ENCODE measurements at regions not wholly inside any gene's neighbourhood (a gene's known extent, or its start where the extent isn't known, plus 50 kb on each side); places are given as distances from the start of the nearest gene placed in this dataset.

DNA sequence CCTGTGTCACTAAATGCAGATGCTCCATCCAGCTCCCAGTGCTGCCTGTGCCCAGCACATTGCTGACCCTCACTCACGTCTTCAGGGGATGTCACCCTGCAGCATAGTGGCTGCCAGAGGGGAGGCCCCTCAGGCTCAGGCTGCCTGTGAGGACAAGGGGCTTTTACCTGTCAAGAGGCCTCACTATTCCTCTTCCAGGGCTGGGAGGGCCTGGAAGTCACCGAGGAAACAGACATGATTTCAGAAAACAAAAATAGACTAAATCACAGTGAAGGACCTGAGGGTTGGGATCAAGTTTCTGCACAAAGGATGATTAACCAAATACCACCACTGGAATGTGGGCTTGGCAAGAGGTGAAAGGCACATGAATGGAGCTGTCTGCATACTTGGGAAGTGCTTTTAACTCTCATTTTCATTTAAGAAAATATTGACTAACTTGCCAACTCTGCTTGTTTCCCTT is 1202.3 kb downstream of the BCL11B start:
- Histone ChIP-seq H3F3A (ENCODE audit: insufficient read depth, low read length, poor library complexity, severe bottlenecking) (no peaks in the 10 kb centered on the region), H3K79me2 (replicated peaks; ENCODE audit: insufficient read depth, low read length) (no peaks in the 10 kb centered on the region), H3K9ac (ENCODE audit: low read length) (no peak overlapping the region), H3K9me3 (ENCODE audit: low read length) (no peaks in the 10 kb centered on the region), H4K20me1 (ENCODE audit: insufficient read depth) (no peaks in the 10 kb centered on the region), H2AFZ (ENCODE audit: low read depth, low read length) (no peak overlapping the region), H3K36me3 (ENCODE audit: insufficient read depth, low read length) (no peaks in the 10 kb centered on the region), H3K4me2 (ENCODE audit: low read length) (no peak overlapping the region), H3K4me3 (ENCODE audit: low read length) (no peak overlapping the region), H3K27ac (ENCODE audit: low read length) (no peak overlapping the region), H3K27me3 (ENCODE audit: insufficient read depth, low read depth, low read length) (no peaks in the 10 kb centered on the region), H3K9me2 (ENCODE audit: insufficient read depth, low read length) (no peaks in the 10 kb centered on the region)
- TF ChIP-seq SMC3 (conservative IDR thresholded peaks at IDR 0.05; ENCODE audit: poor library complexity) = no peak
- TF ChIP-seq, protein P1, sequence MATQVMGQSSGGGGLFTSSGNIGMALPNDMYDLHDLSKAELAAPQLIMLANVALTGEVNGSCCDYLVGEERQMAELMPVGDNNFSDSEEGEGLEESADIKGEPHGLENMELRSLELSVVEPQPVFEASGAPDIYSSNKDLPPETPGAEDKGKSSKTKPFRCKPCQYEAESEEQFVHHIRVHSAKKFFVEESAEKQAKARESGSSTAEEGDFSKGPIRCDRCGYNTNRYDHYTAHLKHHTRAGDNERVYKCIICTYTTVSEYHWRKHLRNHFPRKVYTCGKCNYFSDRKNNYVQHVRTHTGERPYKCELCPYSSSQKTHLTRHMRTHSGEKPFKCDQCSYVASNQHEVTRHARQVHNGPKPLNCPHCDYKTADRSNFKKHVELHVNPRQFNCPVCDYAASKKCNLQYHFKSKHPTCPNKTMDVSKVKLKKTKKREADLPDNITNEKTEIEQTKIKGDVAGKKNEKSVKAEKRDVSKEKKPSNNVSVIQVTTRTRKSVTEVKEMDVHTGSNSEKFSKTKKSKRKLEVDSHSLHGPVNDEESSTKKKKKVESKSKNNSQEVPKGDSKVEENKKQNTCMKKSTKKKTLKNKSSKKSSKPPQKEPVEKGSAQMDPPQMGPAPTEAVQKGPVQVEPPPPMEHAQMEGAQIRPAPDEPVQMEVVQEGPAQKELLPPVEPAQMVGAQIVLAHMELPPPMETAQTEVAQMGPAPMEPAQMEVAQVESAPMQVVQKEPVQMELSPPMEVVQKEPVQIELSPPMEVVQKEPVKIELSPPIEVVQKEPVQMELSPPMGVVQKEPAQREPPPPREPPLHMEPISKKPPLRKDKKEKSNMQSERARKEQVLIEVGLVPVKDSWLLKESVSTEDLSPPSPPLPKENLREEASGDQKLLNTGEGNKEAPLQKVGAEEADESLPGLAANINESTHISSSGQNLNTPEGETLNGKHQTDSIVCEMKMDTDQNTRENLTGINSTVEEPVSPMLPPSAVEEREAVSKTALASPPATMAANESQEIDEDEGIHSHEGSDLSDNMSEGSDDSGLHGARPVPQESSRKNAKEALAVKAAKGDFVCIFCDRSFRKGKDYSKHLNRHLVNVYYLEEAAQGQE (IDR thresholded peaks at IDR 0.05; ENCODE audit: borderline replicate concordance) = no peak
- TF ChIP-seq RAD21 (conservative IDR thresholded peaks at IDR 0.05) = no peak
- no peak for TF ChIP-seq EZH2 (IDR thresholded peaks at IDR 0.05; ENCODE audit: borderline replicate concordance, insufficient read depth, low read length, poor library complexity, severe bottlenecking)
- no peak for TF ChIP-seq EP300 (conservative IDR thresholded peaks at IDR 0.05; ENCODE audit: poor library complexity, severe bottlenecking)
- TF ChIP-seq POLR2AphosphoS5 (IDR thresholded peaks at IDR 0.05) = no peak
- TF ChIP-seq MXI1 (conservative IDR thresholded peaks at IDR 0.05; ENCODE audit: poor library complexity, severe bottlenecking) = no peak
- TF ChIP-seq TAF1 (IDR thresholded peaks at IDR 0.05; ENCODE audit: low read depth) = no peak
- TF ChIP-seq, protein P2, sequence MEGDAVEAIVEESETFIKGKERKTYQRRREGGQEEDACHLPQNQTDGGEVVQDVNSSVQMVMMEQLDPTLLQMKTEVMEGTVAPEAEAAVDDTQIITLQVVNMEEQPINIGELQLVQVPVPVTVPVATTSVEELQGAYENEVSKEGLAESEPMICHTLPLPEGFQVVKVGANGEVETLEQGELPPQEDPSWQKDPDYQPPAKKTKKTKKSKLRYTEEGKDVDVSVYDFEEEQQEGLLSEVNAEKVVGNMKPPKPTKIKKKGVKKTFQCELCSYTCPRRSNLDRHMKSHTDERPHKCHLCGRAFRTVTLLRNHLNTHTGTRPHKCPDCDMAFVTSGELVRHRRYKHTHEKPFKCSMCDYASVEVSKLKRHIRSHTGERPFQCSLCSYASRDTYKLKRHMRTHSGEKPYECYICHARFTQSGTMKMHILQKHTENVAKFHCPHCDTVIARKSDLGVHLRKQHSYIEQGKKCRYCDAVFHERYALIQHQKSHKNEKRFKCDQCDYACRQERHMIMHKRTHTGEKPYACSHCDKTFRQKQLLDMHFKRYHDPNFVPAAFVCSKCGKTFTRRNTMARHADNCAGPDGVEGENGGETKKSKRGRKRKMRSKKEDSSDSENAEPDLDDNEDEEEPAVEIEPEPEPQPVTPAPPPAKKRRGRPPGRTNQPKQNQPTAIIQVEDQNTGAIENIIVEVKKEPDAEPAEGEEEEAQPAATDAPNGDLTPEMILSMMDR (IDR thresholded peaks at IDR 0.05; ENCODE audit: poor library complexity, severe bottlenecking) = no peak

DNA sequence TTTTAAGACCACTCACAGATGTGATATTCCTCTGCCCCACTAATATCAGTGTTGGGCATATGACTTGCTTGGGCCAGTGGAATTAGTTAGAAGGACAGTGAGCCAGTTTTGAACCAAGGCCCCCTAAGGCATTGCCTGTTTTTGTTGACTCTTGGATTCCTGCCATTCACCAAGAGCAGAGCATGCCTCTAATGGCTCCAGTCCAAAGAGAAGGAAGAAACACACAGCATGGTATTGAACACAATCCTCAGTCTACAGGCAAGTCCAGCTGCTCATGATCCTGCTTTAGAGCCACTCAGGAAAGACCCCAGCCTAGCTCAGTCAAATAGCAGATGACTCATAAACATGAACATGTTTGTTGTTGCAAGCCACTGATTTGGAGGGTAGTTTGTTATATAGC is 1201.5 kb downstream of the BCL11B start:
- Histone ChIP-seq H4K20me1 (ENCODE audit: insufficient read depth) (no peaks in the 10 kb centered on the region), H2AFZ (ENCODE audit: low read depth, low read length) (no peak overlapping the region), H3K9me2 (ENCODE audit: insufficient read depth, low read length) (no peaks in the 10 kb centered on the region), H3K27me3 (ENCODE audit: insufficient read depth, low read depth, low read length) (no peaks in the 10 kb centered on the region), H3K4me2 (ENCODE audit: low read length) (no peak overlapping the region), H3K27ac (ENCODE audit: low read length) (no peak overlapping the region), H3F3A (ENCODE audit: insufficient read depth, low read length, poor library complexity, severe bottlenecking) (no peaks in the 10 kb centered on the region), H3K4me3 (ENCODE audit: low read length) (no peak overlapping the region), H3K9me3 (ENCODE audit: low read length) (no peaks in the 10 kb centered on the region), H3K9ac (ENCODE audit: low read length) (no peak overlapping the region), H3K36me3 (ENCODE audit: insufficient read depth, low read length) (no peaks in the 10 kb centered on the region), H3K79me2 (replicated peaks; ENCODE audit: insufficient read depth, low read length) (no peaks in the 10 kb centered on the region)
- TF ChIP-seq EZH2 (IDR thresholded peaks at IDR 0.05; ENCODE audit: borderline replicate concordance, insufficient read depth, low read length, poor library complexity, severe bottlenecking) = no peak
- TF ChIP-seq SMC3 (conservative IDR thresholded peaks at IDR 0.05; ENCODE audit: poor library complexity) = no peak
- TF ChIP-seq TAF1 (IDR thresholded peaks at IDR 0.05; ENCODE audit: low read depth) = no peak
- TF ChIP-seq MXI1 (conservative IDR thresholded peaks at IDR 0.05; ENCODE audit: poor library complexity, severe bottlenecking) = no peak
- TF ChIP-seq POLR2AphosphoS5 (IDR thresholded peaks at IDR 0.05) = no peak
- TF ChIP-seq, protein P1 (IDR thresholded peaks at IDR 0.05; ENCODE audit: borderline replicate concordance) = no peak
- no peak for TF ChIP-seq RAD21 (conservative IDR thresholded peaks at IDR 0.05)
- no peak for TF ChIP-seq EP300 (conservative IDR thresholded peaks at IDR 0.05; ENCODE audit: poor library complexity, severe bottlenecking)

Data from neural cell (in vitro differentiated cells).